GM21515 (cell line): ENCODE measurements at regions not wholly inside any gene's neighbourhood (a gene's known extent, or its start where the extent isn't known, plus 50 kb on each side); places are given as distances from the start of the nearest gene placed in this dataset.

ENCODE experiments used
- ATAC-seq: cut with Tn5 transposase; IDR thresholded peaks from one replicate; pipeline ENCODE4 v1.9.1; 2021; ENCODE audit not compliant: unreplicated experiment

- ATAC-seq: no peak
Observed at GRCh38 chr4:178917756-178918155, 1475.5 kb upstream of the AGA start.

DNA sequence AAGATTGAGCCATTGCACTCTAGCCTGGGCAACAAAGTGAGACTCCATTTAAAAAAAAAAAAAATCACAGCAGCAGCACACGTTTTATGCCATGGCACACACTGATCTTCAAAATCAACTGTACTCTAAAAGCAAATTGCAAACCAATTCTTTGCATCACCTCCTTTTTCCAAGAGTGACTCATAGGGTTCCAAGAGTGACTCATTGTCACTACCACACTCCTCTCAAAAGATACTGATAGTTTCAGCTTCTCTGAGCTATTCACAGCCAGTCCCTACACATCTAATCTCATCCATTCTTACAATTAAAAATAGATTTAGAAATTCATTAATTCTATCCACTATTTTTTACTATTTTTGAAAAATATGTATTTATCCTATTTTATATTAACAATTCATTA lies 1494.9 kb upstream of the AGA start:
- ATAC-seq: no peak

DNA sequence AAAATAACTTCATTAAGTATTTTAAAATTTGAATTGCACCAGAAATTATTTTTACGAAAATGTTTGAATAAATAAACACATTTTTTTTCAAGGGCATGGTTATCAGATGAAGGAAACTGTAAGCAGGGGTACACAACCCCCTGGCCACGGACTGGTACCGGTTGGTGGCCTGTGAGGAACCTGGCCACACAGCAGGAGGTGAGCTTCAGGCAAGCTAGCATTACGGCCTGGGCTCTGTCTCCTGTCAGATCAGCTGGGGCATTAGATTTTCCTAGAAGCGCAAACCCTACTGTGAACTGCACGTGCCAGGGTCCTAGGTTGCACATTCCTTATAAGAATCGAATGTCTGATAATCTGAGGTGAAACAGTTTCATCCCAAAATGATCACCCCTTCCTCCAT lies 1499.7 kb upstream of the AGA start:
- no peak for ATAC-seq

DNA sequence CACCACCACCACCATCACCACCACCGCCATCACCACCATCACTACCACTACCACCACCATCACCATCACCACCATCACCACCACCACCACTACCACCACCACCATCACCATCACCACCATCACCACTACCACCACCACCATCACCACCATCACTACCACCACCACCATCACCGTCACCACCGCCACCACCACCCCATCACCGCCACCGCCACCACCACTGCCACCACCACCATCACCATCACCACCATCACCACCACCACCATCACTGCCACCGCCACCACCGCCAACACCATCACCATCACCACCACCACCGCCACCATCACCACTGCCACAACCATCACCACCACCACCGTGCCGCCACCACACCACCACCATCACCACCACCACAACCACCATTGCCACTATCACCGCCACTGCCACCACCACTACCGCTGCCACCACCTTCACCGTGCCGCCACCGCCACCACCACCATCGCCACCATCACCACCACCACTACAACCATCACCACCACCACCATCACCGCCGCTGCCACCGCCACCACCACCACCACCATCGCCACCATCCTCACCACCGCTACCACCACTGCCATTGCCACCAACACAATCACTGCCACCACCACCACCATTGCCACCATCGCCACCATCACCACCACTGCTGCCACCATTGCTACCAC lies 1511.3 kb upstream of the AGA start:
- ATAC-seq: no peak

DNA sequence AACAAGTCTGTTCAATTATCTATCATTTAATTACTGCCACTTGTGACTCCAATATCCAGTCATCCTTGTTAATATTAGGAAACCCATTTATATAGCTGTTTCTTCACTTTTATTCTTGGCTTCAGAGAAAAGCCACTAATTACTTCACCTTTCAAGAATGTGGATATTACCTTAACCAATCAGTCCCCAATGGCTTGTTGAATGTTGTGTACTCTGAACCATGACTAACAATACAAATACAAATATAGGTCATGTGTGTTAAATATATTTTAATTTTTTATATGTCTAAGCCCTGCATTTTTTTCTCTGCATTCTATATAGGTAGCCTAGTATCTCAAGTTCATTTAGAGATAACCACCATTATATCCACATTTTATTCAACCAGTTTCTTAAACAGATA lies 1513.4 kb upstream of the AGA start:
- ATAC-seq: no peak

DNA sequence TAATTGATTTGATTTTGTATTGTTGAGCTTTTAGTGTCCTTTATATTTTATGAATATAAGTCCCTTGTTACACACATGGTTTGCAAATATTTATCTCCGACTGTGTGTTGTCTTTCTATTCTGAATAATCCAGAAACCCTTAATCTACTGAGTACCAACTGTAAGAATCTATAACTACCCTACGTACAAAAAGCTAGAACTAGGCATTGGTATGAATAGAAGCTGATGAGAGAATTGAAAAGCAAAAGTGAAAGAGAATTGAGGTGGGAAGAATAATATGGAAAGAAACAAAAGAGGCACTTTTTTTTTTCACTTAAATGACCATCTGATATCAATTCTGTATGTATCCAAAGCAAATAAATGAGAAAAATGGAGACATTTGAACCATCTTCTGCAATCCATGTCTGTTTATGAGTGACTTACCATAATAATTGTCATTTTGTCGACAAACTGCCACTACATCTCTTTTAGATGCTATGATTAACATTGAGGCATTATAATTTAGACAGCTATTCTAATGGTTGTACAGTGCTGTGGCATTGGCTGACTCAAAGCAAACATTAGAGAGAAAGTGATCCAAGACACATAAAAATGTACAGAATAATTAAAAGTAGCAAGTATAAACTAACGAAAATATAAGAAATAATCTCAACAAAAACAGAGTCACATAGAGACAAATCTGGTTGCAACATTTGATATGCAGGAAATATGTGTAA lies 1516.6 kb upstream of the AGA start:
- no peak for ATAC-seq

DNA sequence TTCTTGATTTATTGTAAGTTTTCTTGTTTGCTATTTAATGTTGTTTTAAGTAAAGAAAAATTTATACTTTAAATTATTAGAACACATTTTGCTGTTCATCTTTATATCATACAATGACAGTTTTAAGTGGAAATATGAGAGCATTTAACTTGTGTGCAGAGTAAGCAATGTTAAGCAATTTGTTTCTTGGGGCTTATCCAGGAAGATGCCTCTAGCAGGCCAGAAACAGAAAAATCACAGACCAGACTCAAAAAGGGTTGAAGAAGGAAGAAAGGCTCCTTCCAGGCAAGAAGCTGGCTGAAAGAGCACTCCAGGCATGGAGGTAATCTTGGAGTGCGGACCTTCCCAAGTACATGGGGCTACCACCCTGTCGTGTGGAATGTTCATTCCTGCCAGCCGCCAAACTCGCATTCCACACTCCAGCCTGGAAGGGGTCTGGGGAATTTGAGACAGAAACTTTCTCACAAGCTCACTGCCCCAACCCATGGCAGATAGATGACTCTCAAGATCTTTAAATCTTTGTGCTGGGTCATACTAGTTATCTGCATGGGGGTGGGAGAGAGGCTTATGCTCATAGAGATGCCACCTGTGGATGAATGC lies 1521.3 kb upstream of the AGA start:
- ATAC-seq: no peak

- ATAC-seq: no peak
Observed at GRCh38 chr4:178966644-178967043, 1524.4 kb upstream of the AGA start.

DNA sequence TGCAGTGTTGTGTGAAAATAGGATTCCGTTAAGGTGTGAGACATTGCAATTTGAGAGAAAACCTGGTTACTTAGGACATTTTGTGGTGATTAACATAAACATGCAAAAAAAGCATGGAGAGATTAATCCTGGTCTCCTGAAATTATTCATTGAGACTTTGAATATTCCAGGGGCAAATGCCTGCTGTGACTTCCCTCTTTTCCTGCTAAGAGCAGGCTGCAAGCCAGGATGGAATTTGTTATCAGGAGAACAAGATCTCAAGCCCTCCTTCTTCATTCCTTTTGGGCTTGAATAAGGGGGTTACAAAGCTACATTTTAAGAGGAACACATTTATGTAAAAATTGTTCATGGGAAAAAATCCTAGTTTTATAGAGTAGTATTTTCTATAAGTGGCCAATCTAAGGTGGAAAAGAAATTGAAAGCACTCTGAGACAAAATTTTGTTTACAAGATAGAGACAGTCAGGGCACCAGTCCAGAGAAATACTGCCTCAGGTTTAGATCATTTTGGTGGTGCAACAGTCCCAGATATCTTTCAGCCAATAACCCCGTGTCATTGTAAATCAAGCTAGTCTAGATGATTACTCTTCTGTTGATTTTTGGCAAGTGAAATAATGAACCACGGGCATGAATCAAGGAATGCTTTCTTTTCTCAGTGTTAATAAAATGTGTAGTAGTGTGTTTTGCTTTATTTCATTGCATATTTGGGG lies 1528.3 kb upstream of the AGA start:
- no peak for ATAC-seq

DNA sequence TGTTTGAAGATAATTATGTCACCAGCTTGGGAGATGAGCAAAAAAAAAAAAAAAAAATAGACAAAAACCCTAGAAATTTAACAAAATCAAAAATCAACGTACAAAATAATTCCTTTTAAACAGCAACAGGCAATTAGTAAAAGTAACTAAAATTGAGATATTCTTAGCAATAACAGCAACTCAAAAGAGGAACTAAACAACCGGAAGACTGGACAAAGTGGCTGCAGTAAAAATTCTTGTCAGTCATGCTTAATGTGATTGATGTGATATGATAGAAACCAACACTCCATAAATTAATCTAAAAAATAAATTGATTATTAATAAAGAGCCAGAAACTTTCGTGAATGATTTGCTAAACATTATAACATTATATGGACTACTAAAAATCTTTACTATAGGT lies 1534.6 kb upstream of the AGA start:
- ATAC-seq: no peak

DNA sequence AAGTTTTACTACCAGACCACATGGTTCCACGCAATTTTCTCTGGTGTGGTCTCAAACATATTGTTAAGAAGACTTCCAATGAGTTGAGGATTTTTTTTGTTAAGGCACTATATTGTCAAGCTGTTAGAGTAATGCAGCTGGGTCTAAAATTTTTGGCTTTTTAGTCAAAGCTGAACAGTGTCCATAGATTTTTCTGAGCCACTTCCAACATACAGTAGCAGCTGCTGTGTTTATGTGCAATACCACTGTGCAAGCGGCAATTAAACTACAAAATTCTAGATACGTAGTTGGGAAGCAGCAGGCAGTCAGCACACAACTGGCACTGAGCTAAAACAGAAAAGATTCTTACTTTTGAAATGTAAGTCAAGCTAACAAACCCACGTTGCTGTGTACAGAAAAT lies 1551.1 kb upstream of the AGA start:
- no peak for ATAC-seq

DNA sequence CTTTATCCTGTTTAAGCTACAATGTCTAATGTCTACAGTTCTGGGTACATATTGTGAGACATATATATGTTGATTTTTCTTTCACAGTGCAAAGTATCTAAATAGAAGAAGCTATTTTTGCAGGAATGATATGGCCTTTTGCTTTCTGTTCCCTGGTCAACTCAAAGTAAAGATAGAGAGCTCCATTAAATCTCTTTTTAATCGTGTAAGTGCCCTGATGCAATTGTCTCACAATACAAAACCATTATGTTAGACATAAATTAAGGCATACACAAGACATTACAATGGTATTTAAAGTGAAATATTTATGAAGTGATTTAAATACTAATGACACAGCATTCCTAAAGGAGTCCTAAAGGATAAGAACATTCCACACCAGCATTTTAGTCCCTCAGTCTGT lies 1559.7 kb upstream of the AGA start:
- no peak for ATAC-seq

DNA sequence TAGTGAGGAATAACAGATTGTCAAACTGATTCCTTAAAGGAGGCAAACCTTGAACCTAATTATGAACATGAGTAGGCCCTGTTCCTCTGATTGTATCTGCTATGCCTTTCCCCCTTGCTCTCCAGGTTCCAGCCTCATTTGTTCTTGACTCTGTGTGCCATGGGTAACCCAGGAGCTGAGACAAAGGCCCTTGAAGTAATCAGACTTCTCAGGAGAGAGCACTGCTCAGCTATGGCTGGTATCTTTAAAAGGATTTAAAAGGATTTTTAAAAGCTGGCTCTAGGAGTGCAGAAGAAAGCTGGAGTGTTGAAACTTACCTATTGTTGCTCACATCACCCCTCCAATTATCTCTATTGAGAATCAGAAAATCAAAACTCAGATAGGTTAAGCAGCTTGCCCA lies 1565.5 kb upstream of the AGA start:
- ATAC-seq: no peak

- no peak for ATAC-seq
Observed at GRCh38 chr4:179017581-179017980, 1575.3 kb upstream of the AGA start.

GRCh38 chr4:179027569-179027968 lies 1585.3 kb upstream of the AGA start:
- ATAC-seq: no peak

DNA sequence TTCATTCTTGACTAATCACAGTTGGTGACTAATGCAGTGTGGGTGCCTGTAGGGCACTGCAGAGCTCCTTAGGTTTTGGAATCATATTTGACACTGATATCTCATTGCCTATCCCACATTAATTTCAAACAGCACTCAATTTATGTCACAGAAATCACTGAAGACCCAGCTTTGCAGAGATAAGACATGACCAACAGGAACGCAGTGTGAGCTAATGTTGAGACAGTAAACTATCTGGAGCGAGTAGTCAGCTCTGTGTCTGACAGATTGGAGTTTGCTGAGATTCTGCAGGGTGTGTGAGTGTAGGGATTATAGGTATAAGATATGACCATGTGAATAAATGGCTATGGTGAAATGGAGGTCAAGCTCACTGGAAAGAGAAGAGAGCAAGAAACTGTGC lies 1586.1 kb upstream of the AGA start:
- ATAC-seq: no peak

GRCh38 chr4:179029683-179030082 lies 1587.4 kb upstream of the AGA start:
- ATAC-seq: no peak

GRCh38 chr4:179040259-179040658 lies 1598.0 kb upstream of the AGA start:
- ATAC-seq: no peak

- no peak for ATAC-seq
Observed at GRCh38 chr4:179048839-179049453, 1606.7 kb upstream of the AGA start.

GRCh38 chr4:179051206-179051605 lies 1609.0 kb upstream of the AGA start:
- ATAC-seq: no peak

GRCh38 chr4:179059396-179059795 lies 1617.2 kb upstream of the AGA start:
- ATAC-seq: no peak
